ENCODE measurements at regions not wholly inside any gene's neighbourhood (a gene's known extent, or its start where the extent isn't known, plus 50 kb on each side); places are given as distances from the start of the nearest gene placed in this dataset.
A peak's percentile ranks its signal among the peaks of the same experiment; 100 is the strongest.

DNA sequence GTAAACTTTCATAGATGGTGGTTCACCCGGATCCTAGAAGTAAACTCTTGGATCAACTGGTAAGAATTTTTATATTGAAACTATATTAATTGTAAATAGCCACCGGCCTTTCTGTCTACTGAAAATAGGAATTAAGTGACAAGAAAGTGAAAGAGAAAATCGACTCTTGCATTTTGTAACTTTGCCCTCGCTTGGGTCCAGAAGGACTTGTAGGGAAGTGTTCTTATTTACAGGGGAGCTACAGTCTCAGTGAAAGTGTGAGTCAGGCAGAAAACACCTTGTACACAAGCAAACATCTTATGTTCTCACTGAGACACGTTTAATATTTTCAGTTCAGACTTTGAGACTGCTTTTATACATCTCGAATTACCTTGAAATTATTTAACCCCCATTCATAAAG is 238.9 kb downstream of the BLID start:
- H3K36me3 ChIP-seq (ENCODE audit: low read depth): no peaks in the 10 kb centered on the region
- H3K4me3 ChIP-seq: no peak overlapping the region
- H3K4me1 ChIP-seq (replicated peaks; ENCODE audit: insufficient read depth): no peaks in the 10 kb centered on the region; the same call in 1 of the 2 replicates
- TF ChIP-seq, protein P1, sequence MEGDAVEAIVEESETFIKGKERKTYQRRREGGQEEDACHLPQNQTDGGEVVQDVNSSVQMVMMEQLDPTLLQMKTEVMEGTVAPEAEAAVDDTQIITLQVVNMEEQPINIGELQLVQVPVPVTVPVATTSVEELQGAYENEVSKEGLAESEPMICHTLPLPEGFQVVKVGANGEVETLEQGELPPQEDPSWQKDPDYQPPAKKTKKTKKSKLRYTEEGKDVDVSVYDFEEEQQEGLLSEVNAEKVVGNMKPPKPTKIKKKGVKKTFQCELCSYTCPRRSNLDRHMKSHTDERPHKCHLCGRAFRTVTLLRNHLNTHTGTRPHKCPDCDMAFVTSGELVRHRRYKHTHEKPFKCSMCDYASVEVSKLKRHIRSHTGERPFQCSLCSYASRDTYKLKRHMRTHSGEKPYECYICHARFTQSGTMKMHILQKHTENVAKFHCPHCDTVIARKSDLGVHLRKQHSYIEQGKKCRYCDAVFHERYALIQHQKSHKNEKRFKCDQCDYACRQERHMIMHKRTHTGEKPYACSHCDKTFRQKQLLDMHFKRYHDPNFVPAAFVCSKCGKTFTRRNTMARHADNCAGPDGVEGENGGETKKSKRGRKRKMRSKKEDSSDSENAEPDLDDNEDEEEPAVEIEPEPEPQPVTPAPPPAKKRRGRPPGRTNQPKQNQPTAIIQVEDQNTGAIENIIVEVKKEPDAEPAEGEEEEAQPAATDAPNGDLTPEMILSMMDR (conservative IDR thresholded peaks at IDR 0.05): no peak
- TF ChIP-seq EZH2 (IDR thresholded peaks at IDR 0.05; ENCODE audit: low read depth): no peak
- intact Hi-C loops (cut with micrococcal nuclease; ENCODE audit: unreplicated experiment): no loop called here
- BruUV-seq (replicated peaks): no TSS peak
- DNase-seq: no peak
- no peaks in the 10 kb centered on the region for H3K27me3 ChIP-seq (ENCODE audit: insufficient read depth, low read depth)
- H3K27ac ChIP-seq: no peak overlapping the region
- ChIA-PET CTCF (no interaction called here), POLR2A (ENCODE audit: unreplicated experiment) (no interaction called here)
- no peaks in the 10 kb centered on the region for H3K9me3 ChIP-seq (ENCODE audit: insufficient read depth, low read depth)
- no peaks in the 10 kb centered on the region for H3K79me2 ChIP-seq (ENCODE audit: low read depth)
- H3F3A ChIP-seq (ENCODE audit: insufficient read depth, low read depth): no peaks in the 10 kb centered on the region
- H4K20me1 ChIP-seq (ENCODE audit: insufficient read depth): no peaks in the 10 kb centered on the region
- no peaks in the 10 kb centered on the region for H3K9me2 ChIP-seq (ENCODE audit: insufficient read depth)
- 0 out of 2 replicates have a peak overlapping the region, but pooled peaks have one; percentile 18 for H3K4me2 ChIP-seq
- no peak overlapping the region; the same call in 1 of the 2 replicates for H2AFZ ChIP-seq

DNA sequence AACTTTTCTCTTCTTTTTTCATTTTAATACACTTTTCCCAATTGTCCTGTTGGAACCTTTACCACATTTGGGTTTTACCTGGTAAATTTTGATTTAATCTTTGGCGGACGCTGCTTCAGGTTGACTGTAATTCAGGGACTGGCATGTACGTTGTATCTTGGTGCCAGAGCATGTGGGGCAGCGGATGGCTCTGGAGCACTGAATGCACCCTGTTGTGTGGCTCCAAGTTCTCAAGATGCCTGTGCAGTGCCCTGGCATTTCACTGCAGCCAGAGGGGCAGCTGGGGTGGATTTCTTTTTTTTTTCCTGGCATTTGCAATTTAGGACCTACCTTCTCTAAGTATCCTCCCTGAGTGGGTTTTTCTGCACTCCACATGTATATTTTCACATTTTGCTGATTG is 242.2 kb downstream of the BLID start:
- H3K27ac ChIP-seq: no peak overlapping the region
- intact Hi-C loops (cut with micrococcal nuclease; ENCODE audit: unreplicated experiment): no loop called here
- H2AFZ ChIP-seq: no peak overlapping the region
- no peaks in the 10 kb centered on the region for H3K9me3 ChIP-seq (ENCODE audit: insufficient read depth, low read depth)
- TF ChIP-seq EZH2 (IDR thresholded peaks at IDR 0.05; ENCODE audit: low read depth): no peak
- TF ChIP-seq, protein P1 (conservative IDR thresholded peaks at IDR 0.05): no peak
- no peak overlapping the region for H3K4me3 ChIP-seq
- H3F3A ChIP-seq (ENCODE audit: insufficient read depth, low read depth): no peaks in the 10 kb centered on the region
- H3K4me2 ChIP-seq: no peak overlapping the region
- no peaks in the 10 kb centered on the region for H3K4me1 ChIP-seq (replicated peaks; ENCODE audit: insufficient read depth)
- H3K79me2 ChIP-seq (ENCODE audit: low read depth): no peaks in the 10 kb centered on the region
- H4K20me1 ChIP-seq (ENCODE audit: insufficient read depth): no peaks in the 10 kb centered on the region
- DNase-seq: no peak
- no peaks in the 10 kb centered on the region for H3K9me2 ChIP-seq (ENCODE audit: insufficient read depth)
- H3K27me3 ChIP-seq (ENCODE audit: insufficient read depth, low read depth): no peaks in the 10 kb centered on the region
- CTCF ChIA-PET: no interaction called here
- no TSS peak for BruUV-seq (replicated peaks)
- POLR2A ChIA-PET (ENCODE audit: unreplicated experiment): no interaction called here
- no peaks in the 10 kb centered on the region for H3K36me3 ChIP-seq (ENCODE audit: low read depth)

DNA sequence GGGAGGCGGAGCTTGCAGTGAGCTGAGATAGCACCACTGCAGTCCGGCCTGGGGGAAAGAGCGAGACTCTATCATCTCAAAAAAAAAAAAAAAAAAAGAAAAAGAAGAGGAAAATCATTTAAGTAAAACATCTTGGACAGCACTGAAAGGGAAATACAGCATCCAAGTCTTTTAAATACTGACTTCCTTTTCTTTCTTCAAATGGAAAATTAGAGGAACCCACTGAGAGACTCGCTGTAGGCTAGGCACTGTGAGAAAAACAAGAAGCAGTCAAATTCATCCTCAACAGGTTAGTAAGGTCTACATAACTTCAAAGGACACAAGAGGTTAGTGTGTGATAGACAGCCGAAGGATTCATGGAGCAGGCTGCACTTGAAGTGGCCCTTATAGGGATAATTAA is 243.7 kb downstream of the BLID start:
- Histone ChIP-seq H3K4me3 (no peak overlapping the region), H3K27ac (no peak overlapping the region), H3K4me1 (replicated peaks; ENCODE audit: insufficient read depth) (no peaks in the 10 kb centered on the region), H3K27me3 (ENCODE audit: insufficient read depth, low read depth) (no peaks in the 10 kb centered on the region), H3K4me2 (no peak overlapping the region), H4K20me1 (ENCODE audit: insufficient read depth) (no peaks in the 10 kb centered on the region), H3F3A (ENCODE audit: insufficient read depth, low read depth) (no peaks in the 10 kb centered on the region), H3K9me3 (ENCODE audit: insufficient read depth, low read depth) (no peaks in the 10 kb centered on the region), H2AFZ (no peak overlapping the region), H3K36me3 (ENCODE audit: low read depth) (no peaks in the 10 kb centered on the region), H3K79me2 (ENCODE audit: low read depth) (no peaks in the 10 kb centered on the region), H3K9me2 (ENCODE audit: insufficient read depth) (no peaks in the 10 kb centered on the region)
- ChIA-PET CTCF (no interaction called here), POLR2A (ENCODE audit: unreplicated experiment) (no interaction called here)
- no TSS peak for BruUV-seq (replicated peaks)
- DNase-seq: no peak
- TF ChIP-seq EZH2 (IDR thresholded peaks at IDR 0.05; ENCODE audit: low read depth): no peak
- TF ChIP-seq, protein P1 (conservative IDR thresholded peaks at IDR 0.05): no peak
- intact Hi-C loops (cut with micrococcal nuclease; ENCODE audit: unreplicated experiment): no loop called here
